Stimulated activated CD8-positive, alpha-beta memory T cell treated with anti-CD3 and anti-CD28 coated beads, Interleukin-4, amount 100 ng/mL, for 4 hours (primary cell): ENCODE measurements at regions not wholly inside any gene's neighbourhood (a gene's known extent, or its start where the extent isn't known, plus 50 kb on each side); places are given as distances from the start of the nearest gene placed in this dataset.
"Not testable (repeated sequence)": the region's sequence is repeated elsewhere in the genome, so short reads cannot be mapped to it uniquely, and the experiment has no call there.

Source experiments
- DNase-seq, 2 donors: peaks; one replicate each; pipeline ENCODE4 v3.0.0-alpha.2; 2020; ENCODE audit warnings: low read depth in 2 of 2, low spot score in 1 of 2

- not testable (repeated sequence) for DNase-seq
Measured at GRCh38 chr1:25171013-25171412, 61.3 kb downstream of the SYF2 start.

GRCh38 chr1:25170439-25170838, 61.9 kb downstream of the SYF2 start:
- no peak for DNase-seq

GRCh38 chr1:25169610-25170009, 62.7 kb downstream of the SYF2 start:
- DNase-seq, result no peak

GRCh38 chr1:25169168-25169567, 63.1 kb downstream of the SYF2 start:
- no peak for DNase-seq

- DNase-seq, result no peak
Measured at GRCh38 chr1:25168193-25169071, 63.9 kb downstream of the SYF2 start.

- DNase-seq, result no peak
Measured at GRCh38 chr1:25167269-25168192, 64.8 kb downstream of the SYF2 start.

GRCh38 chr1:25166847-25167246, 65.5 kb downstream of the SYF2 start:
- DNase-seq, result no peak

- DNase-seq, result no peak
Measured at GRCh38 chr1:25163986-25164385, 68.3 kb downstream of the SYF2 start.

- no peak for DNase-seq
Measured at GRCh38 chr1:25161981-25162380, 70.3 kb downstream of the SYF2 start.

- DNase-seq, result no peak
Measured at GRCh38 chr1:25157846-25158245, 74.5 kb downstream of the SYF2 start.

- DNase-seq, result no peak
Measured at GRCh38 chr1:25150985-25151495, 81.3 kb downstream of the SYF2 start.

GRCh38 chr1:25148673-25149300, 83.5 kb downstream of the SYF2 start:
- DNase-seq, result no peak

GRCh38 chr1:25146451-25146855, 85.8 kb downstream of the SYF2 start:
- no peak for DNase-seq

GRCh38 chr1:25145775-25146393, 86.4 kb downstream of the SYF2 start:
- no peak for DNase-seq

- no peak for DNase-seq
Measured at GRCh38 chr1:25140073-25140797, 92.1 kb downstream of the SYF2 start.

GRCh38 chr1:25137521-25138395, 94.5 kb downstream of the SYF2 start:
- DNase-seq, result no peak

GRCh38 chr1:25137106-25137505, 95.2 kb downstream of the SYF2 start:
- DNase-seq, result no peak

- no peak for DNase-seq
Measured at GRCh38 chr1:25135909-25136308, 96.4 kb downstream of the SYF2 start.

- DNase-seq, result no peak
Measured at GRCh38 chr1:25134801-25135461, 97.4 kb downstream of the SYF2 start.
